ENCODE measurements at regions not wholly inside any gene's neighbourhood (a gene's known extent, or its start where the extent isn't known, plus 50 kb on each side); places are given as distances from the start of the nearest gene placed in this dataset.

DNA sequence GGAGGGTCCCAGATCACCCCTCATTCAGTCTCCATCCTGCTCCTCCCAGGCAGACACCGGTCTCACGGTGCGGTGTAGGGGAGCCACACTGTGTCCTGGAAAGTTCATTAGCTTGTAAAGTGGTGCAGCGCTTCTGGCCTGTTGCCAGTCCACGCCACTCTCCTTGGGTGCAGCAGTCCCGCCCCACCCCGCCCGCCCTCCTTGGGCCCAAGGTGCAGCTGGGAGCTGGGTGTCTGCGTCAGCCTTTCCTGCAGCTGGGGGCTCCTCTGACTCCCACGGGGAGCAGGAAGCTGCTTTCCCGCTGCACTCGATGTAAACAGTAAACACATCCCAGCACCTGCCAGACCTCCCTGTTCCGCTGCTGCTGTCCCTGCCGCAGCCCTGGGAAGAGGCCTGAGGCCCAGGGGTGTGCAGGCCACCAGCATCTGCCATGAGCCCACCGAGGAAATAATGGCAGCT lies 53.8 kb upstream of the ASB18 start:
- no peak for DNase-seq

DNA sequence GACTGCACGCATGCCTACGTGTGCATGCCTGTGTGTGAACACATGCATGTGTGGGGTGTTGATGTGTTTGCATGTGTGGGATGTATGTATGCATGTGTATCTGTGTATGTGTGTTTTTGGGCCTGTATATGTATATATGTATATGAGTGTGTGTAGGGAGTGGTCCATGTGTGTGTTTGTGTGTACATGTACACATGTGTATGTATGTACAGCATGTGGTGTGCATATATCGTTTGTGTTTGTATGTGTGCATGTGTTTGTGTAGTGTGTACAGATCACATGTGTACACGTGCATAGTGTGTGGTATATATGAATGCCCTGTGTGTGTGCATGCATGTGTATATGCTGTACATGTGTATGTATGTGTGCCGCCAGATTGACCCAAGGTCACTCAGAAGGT lies 54.2 kb upstream of the ASB18 start:
- DNase-seq: no peak

DNA sequence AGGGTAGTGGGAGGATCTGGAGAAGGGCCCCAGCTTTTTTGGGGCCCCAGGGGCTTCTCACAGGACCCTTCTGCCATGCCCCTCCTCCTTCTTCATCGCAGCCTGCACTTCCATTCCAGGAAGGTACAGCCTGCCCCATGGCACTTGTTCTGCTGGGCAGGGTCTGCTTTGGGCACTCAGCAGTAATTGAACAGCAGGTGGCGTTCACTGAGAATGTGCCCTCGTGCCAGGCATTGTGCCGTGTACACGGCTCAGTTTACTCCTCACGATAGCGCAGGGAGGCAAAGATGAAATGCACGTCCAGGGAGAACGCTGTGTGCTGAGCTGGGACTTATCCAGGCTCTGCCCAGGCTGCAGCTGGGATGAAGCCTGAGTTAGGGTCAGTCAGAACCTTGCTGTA lies 54.8 kb upstream of the ASB18 start:
- DNase-seq: no peak

DNA sequence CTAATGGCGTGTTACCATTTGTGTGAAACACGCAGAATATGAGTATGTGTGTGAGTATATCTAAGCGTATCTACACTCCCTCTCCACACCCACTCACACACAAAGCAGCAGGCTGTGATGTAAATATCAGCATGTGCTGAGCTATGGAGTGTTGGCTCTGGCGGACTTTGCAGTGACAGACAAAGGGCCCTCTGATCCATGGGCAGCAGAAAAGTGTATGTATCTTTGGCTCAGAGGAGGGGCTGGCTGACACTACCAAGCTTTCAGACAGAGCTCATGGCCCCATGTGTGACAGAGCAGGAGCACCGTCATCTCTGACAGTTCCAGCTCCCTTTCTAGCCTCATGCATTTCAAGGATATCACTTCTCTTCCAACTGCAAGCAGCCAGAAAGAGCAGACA lies 57.2 kb upstream of the ASB18 start:
- no peak for DNase-seq

DNA sequence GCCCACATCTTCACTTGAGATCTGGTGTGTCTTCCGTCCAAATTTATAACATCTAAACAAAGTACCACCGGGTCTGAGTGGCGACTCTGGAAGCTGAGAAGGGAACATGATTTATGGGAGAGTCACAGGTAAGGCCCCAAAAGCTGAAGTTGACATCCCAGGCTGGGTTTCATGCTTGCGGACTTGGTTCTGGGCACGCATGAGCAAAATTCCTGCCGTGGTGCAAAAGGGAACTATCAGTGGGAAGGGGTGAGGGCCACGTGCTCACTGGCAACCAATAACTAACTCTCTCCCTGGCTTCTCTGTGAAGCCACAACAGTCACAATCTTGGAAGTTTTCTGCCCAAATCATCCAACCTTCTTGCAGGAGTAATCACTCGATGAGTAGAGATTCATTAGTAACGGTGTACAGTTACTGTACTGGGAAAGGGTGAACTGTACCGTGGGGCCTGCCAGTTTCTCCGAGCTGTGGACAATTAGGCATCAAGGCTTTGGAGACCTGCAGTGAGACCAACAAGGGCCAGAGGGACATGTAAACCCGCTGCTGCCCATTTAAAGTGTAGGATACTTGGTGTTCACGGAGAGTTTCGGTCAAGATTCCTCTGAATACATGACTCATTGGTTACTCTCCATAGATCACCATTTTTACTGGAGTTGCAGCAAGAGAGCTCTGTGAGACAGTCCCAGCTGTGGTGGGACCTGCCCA lies 69.4 kb upstream of the ASB18 start:
- DNase-seq: no peak

DNA sequence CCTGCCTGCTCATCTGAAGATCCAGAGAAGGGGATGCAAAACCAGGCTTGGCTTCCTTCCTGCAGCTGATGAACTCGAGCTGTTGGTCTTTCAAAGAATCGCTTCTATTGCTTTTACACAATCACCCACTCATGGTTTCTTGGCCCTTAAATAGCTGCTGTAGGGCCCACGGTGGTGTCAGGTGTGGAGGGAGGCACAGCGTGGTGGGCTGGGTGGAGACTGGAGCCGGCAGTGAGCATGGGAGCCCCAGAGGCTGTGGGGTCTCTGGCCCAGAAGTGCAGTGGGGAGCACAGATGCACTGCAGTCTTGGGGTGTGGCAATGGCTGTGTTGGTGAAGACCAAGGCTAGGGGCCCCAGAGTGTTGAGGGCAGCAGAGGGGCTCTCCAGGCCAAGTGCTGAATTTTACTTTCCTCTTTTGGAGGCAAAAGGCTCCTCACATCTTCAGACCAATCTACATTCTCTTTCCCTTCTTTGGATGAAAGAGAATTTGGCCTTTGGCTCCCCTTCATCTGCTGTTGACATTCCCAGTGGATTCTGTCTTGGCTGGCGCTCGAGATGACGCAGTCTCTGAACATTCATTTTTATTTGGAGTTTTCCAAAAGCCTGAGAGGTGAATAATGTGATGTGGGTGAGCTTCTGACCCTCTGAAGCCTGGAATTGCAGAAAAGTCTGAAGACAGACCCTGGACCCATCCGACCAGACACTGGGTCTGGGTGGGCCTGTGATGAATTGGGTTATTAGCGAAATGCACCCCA lies 70.1 kb upstream of the ASB18 start:
- no peak for DNase-seq

DNA sequence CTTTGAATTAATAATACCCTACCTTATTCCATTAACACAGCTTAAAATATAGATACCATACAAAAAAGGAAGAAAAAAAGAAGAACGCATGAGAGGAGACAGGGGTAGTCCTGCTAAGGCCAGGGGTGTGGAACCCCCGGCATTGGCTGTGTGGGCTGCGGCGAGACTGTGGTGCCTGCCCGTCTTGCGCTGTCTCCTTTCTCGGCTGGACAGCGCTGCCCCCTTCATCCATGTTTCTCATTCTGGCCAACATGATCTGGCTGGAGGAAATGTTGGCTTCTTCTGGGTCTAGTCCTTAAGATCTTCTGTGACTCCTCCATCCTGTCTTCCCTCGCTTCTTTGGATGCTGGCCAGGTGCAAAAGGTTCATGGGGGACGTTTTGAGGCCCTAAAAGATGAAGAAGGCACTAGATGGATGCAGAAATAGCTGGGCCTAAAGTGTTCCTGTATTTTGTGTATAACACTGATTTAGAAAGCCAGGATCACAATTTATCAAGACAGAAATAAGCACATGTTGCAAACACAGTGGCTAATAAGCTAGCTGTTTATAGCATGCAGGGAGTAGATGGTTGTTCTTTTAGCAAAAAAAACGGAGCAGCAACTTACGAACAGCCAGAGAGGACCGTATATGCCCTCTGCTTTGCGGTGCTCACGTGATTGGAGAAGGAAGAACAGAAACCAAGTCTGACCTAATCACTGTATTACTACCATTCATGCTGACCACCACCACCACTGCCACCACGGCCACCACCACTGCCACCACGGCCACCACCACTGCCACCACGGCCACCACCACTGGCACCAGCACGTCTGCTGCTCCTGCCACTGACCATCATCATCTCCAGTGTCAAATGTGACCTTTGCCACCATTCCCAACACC lies 71.7 kb upstream of the ASB18 start:
- no peak for DNase-seq

DNA sequence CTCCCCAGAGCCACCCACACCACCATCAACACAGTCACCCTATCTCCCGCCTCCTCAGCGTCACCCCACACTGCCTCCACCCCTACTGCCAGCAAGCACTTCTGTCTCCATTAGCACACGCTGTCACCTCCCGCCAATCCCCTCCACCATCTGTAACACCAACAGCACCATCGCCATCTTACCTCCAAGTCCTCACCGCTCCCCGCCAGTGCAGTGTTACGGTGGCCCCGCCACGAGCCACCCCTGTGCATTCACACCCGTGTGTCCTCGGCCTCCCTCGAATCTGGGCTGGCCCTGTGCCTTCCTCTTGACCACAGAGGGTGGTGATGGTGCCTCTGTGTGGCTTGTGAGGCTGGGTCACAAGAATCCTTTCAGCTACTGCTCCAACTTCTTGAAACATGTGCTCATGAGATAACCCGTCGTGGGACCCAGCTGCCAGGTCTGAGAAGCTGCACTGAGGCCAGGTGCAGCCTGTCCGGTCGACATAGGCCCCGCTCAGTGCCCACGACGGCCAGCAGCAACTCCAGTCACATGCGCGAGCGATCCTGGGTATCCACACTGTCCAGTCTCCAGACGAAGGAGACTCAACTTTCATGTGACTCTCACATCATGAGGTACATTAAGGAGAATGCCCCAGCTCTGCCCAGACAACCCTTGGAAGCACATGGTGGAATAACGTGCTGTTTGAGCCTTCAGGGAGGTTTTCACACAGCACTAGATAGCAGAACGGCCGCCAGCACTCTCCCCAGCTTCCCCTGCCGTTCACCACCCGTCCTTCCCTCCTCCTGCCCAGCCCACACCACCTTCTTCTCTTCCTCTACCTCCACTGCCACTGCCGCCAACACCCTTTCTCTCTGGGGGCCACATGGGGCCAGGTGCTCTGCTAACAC lies 72.6 kb upstream of the ASB18 start:
- no peak for DNase-seq

DNA sequence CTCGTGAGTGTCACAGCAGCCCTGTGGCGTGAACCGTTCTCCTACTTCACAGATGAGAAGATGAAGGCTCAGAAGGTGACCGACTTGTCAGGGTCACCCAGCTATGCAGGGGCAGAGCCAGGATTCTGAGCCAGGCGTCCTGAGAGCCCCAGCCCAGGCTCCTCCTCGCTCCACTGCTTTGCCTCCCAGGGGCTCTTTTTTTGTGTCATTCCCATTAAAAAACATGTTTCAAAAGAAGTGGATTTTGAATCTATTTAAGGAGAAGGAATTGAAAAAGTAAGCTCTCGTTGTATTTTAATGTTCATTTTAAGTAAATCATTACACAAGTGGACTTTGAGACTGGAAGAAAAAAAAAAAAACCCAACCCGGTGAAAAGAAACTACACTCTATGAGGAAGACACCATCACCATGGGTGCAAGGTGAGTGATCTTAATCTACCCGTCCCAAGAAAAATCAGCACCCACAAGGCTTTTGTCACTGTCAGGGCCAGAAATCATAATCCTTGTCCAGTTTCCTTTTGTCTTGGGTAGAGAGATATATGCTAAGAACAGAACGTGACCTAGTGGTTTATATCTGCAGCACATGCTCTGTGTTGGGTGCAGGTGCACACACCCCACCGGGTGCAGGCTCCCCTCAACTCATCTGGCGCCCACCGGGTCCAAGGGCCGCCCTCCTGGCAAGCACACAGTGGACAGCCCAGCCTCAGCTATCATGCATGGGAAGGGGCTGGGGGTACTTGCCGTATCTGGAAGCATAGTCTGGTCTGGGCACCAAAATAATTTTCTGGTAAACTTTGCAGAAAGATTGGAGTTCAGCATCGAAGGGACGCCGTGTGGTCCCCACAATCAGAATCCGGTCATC lies 73.5 kb upstream of the ASB18 start:
- DNase-seq: no peak

DNA sequence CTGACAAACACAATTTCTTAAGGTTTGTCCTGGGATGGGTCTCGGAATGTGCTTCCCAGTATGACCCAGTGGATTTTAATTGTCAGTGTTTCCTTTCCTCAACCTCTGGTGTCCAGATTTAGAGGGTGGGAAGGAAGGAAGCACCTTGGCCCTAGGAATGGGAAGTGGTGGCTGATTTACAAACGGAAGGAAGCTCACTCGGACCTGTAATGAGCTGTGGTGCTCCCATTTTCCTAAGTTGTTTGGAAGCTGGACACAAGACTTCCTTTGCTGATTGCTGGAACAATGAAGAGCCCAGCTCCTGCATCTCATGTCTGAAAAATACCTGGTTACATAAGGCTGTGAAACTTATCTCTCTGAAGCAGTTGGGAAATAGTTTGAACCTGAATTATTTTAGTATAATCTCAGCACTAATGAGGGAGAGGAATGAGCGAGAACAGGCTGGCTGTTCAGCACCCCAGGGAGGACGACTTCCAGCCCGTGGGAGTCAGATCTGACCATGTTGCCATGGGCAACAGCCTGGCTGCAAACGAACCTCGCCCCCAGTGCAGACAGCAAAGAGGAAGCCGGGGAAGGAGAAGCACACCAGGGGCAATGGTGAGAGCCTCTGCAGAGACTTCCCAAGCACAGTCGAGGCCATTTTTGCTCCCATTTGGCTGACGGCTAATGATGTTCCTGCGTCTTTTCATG lies 74.4 kb upstream of the ASB18 start:
- no peak for DNase-seq

DNA sequence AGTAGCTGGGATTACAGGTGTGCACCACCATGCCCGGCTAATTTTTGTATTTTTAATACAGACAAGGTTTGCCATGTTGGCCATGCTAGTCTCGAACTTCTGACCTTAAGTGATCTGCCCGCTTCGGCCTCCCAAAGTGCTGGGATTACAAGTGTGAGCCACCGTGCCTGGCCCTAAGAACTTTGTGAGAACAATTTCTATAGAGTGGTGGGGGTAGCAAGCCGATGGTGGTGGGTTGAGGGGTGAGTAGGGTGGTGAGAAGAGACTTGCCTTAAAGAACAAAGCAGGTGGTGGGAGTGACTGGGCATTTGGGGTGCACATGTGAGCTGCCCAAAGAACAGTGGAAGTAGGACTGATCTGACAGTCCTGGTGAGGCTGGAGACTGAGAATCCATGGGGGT lies 76.0 kb upstream of the ASB18 start:
- DNase-seq: no peak

DNA sequence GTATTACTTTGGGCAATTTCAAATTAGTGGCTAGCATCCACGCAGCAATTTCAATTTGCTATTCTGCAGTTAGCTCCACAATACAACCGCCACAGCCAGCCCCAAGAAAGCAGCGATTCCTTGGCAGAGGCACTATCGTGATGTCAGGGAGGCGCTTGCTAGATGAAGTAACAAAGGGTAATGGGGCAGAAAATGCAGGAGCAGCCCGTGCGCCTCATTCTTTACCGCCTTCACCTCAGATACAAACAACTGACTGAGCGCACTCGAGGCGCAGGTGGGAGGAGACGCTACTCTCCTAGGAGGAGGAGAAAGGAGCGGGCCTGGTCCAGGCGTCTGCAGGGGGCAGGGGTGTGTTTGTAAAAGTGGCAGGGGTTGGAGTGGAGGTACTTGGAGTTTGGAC lies 76.9 kb upstream of the ASB18 start:
- DNase-seq: no peak

DNA sequence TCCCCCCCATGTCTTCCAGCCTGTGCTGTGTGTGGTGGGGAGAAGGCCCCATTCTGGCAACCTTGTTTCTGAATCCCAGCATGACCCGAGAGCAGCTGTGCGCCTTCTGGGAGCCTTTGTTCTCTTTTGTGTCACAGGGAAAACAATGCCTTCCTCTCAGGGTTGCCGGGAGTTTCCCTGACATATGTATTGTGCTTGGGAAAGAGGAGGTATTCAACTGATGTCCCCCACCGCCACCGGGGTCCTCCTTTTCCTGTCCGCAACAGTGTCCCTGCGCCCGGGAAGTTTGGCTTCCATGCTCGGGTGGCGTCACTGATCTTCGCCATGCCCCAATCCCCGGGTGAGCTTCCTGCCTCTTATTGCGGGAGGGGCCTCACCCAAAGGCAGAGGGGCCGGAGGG lies 77.5 kb upstream of the ASB18 start:
- no peak for DNase-seq

DNA sequence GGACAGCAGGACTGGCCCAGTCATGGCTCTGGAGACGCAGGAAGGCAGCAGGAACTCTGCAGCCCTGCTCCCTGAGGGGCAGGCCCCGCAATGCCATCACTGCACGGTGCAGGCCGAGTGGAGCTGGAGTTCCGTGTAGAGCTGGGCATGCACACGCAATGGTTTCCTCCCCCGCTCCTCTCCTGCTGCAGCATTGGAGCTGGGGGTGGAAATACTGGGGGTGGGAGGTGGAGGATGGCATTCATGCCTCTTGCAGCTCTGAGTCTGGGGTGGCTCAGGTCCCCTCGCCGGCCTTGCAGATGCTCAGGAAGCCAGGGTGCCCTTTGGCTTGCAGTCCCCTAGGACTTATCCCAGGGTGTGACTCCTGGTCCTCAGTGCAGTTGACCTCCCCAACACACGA lies 78.3 kb upstream of the ASB18 start:
- DNase-seq: no peak

DNA sequence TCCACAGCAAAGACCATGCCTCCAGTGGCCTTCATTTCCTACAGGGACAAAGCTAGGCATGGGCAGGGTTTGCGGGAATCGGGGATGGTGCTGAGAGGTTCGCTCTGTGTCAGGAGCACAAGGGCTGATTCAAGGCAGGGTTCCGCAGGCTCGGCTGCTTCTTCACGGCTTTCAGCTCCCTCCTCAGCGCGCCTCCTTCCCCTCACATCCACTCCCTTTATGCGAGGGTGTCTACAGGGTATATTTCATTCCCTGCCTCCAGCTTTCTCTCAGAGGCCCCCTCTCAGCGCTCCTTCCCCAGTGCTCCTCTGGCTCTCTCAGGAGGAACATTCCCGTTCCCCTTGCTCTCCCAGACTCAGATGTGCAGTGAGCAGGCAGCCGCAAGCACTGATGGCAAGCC lies 78.7 kb upstream of the ASB18 start:
- no peak for DNase-seq

DNA sequence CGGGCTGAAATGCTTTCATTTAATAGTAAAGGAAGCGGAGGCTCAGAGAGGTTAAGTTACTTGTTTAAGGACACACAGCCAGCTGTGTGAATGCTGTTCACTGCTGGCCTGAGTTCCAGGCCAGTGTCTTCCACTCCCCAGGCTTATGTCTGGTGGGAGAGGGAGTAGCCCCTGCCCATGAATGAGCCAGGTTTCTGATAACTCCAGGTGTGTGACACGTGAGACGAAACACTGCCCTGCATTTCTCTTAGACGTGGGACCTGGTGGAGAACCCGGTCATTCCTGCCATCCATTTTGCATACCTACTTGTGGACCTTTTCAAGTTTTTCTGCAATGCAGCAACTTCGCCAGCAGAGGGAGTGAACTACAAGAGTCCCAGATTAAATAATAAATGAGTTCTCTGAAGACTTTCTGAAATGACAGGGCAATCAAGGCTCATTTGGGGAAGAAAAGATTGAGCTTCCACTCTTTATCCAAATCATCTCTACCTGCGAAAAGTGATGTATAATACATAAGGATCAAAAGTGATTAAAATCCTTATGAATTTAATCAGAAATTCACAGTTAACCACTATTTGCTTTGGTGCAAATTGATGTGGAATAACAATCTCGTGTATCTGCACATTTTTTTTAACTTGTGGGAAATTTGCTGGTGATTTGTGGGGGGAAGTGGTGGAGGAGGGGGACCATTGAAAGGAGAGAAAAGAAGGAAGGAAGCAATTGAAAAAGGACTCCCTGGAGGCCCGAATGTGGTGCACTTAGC lies 79.4 kb upstream of the ASB18 start:
- peak; percentile 61 for DNase-seq

DNA sequence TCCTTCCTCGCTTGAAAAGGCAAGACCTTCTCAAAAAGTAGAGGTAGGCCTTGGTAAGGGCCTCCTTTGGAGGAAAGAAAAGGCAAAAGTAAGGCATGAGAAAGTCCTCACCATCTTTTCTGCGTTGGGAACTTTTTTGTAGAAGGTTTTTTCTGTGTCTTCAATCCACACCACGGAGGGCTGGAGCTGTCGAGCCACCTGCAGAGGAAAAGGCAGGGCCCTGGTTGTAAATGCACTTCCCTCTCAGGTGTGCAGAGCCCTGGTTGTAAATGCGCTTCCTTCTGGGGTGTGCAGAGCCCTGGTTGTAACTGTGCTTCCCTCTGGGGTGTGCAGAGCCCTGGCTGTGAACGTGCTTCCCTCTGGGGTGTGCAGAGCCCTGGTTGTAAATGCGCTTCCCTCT lies 80.2 kb upstream of the ASB18 start:
- no peak for DNase-seq

DNA sequence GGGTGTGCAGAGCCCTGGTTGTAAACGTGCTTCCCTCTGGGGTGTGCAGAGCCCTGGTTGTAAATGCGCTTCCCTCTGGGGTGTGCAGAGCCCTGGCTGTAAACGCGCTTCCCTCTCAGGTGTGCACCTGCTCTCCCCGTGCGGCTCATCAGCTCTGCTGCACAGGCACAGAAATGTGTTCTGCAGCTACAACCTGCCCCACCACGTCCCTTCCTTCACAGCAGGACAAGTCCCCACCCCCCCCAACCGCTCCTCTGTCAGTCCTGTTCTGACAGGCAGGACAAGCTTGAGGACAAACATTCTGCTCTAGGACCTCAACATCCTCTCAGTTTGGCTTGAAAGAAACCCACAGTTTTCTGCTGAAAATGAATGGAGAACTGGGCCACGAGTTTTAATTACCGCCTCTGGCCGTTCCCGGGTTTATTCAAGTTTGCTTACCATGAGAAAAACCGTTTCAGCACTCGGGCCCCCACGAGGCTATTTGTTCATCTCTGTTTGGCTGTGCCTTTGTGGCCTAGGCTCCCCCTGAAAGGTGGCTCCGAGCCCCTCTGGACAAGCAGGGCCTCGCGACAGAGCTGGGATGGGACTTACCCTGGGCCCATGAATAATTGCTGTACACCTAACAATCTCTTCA lies 81.0 kb upstream of the ASB18 start:
- no peak for DNase-seq

DNA sequence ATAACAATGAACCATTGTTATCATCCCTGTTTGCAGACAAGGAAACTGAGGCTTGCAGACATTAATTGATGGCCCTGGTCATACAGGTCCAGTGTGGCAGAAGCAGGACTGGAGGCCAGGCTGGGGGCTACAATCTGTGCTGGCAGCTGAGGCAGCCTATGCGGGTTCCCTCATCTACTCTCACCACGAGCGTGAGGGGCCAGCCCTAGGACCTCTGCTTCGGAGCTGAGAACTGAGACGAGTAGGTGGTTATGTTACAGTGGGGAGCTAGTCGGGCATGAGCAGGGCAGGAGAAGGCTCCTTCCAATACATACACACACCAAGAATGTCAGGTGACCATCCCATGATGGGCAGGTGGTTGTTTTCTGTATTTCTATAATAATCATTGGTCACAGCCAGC lies 82.2 kb upstream of the ASB18 start:
- DNase-seq: no peak

DNA sequence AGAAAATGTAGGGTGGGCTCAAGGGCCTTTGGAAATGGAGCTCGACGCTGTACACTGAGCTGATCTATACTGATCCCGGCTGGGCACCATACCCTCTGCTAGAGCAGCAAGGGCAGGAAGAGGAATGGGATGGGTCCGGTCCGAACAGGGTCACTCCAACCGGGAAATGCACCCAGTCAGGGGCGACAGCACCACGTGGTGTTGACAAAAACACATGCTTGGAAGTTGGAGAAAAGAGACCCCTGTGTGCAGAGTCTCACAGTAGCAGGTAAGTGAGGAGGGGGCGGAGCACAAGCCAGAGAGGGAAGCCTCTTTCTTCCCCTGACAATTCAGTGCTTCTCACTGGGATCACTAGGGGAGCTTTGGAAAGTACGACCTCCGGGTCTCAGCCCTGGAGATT lies 84.1 kb upstream of the ASB18 start:
- no peak for DNase-seq
